NOMO-1 treated with dmso at 0.1 percent for 144 hours (cell line): ENCODE measurements at regions not wholly inside any gene's neighbourhood (a gene's known extent, or its start where the extent isn't known, plus 50 kb on each side); places are given as distances from the start of the nearest gene placed in this dataset.
"Not testable (repeated sequence)": the region's sequence is repeated elsewhere in the genome, so short reads cannot be mapped to it uniquely, and the experiment has no call there.

Source experiments
- DNase-seq: peaks from one replicate; lab custom pipeline; 2025; ENCODE audit not compliant: unreplicated experiment; lab: John Stamatoyannopoulos, UW

- DNase-seq: no peak
Observed at GRCh38 chr2:138066139-138066806, 102.0 kb downstream of the HNMT start.

- DNase-seq: no peak
Observed at GRCh38 chr2:138066841-138067240, 102.6 kb downstream of the HNMT start.

GRCh38 chr2:138068669-138069068 is 104.4 kb downstream of the HNMT start:
- DNase-seq: not testable (repeated sequence)

- DNase-seq: not testable (repeated sequence)
Observed at GRCh38 chr2:138071042-138071719, 106.9 kb downstream of the HNMT start.

GRCh38 chr2:138071720-138072719 is 107.7 kb downstream of the HNMT start:
- DNase-seq: no peak

- no peak for DNase-seq
Observed at GRCh38 chr2:138078153-138078552, 113.9 kb downstream of the HNMT start.

GRCh38 chr2:138079976-138080375 is 115.7 kb downstream of the HNMT start:
- DNase-seq: no peak

- DNase-seq: no peak
Observed at GRCh38 chr2:138081225-138082073, 117.2 kb downstream of the HNMT start.

- DNase-seq: no peak
Observed at GRCh38 chr2:138084206-138084605, 119.9 kb downstream of the HNMT start.

- DNase-seq: not testable (repeated sequence)
Observed at GRCh38 chr2:138085441-138085840, 121.2 kb downstream of the HNMT start.

GRCh38 chr2:138086576-138086975 is 122.3 kb downstream of the HNMT start:
- DNase-seq: no peak

- DNase-seq: no peak
Observed at GRCh38 chr2:138087751-138088593, 123.7 kb downstream of the HNMT start.

GRCh38 chr2:138090330-138090729 is 126.1 kb downstream of the HNMT start:
- peak; percentile 53 for DNase-seq

GRCh38 chr2:138093455-138093854 is 129.2 kb downstream of the HNMT start:
- DNase-seq: no peak

- DNase-seq: no peak
Observed at GRCh38 chr2:138094031-138094430, 129.8 kb downstream of the HNMT start.

GRCh38 chr2:138095336-138095735 is 131.1 kb downstream of the HNMT start:
- DNase-seq: no peak

- not testable (repeated sequence) for DNase-seq
Observed at GRCh38 chr2:138099288-138099687, 135.0 kb downstream of the HNMT start.

- DNase-seq: no peak
Observed at GRCh38 chr2:138101718-138102117, 137.4 kb downstream of the HNMT start.

- no peak for DNase-seq
Observed at GRCh38 chr2:138102664-138103063, 138.4 kb downstream of the HNMT start.

- DNase-seq: no peak
Observed at GRCh38 chr2:138103156-138103555, 138.9 kb downstream of the HNMT start.
